ENCODE measurements at regions not wholly inside any gene's neighbourhood (a gene's known extent, or its start where the extent isn't known, plus 50 kb on each side); places are given as distances from the start of the nearest gene placed in this dataset.

DNA sequence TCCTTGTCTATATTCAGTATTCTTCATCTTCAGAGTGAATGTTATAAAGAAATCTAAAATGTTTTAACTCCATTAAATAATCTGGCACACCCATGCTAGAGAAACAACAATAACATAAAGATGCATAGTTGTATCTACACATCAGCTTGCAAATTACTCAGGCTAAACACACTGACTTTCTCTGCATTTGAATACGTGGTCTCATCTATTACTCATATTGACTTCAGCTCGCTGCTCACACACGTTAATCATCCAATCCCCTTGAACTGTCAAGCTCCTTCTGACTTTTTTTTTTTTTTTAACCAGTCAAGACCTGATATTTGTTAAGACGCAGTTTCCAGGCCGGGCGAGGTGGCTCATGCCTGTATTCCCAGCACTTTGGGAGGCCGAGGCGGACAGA, 1137.3 kb upstream of the CADM2 start:
- DNase-seq (ENCODE audit: low spot score), result no peak
- no peaks in the 10 kb centered on the region for H3K27me3 ChIP-seq (ENCODE audit: control insufficient read depth in 4 of 4, insufficient read depth in 4 of 4, low read length in 3 of 4)
- H3K9me3 ChIP-seq (ENCODE audit: control insufficient read depth in 4 of 4, low read length in 3 of 4), result no peaks in the 10 kb centered on the region
- H3K4me3 ChIP-seq (ENCODE audit: low read depth in 1 of 3, low read length in 3 of 3), result no peak overlapping the region
- 75% methylated on average over 8 of the region's 8 CpGs for WGBS
- H3K36me3 ChIP-seq (ENCODE audit: control insufficient read depth in 4 of 4, insufficient read depth in 3 of 4, low read depth in 1 of 4, low read length in 3 of 4), result no peaks in the 10 kb centered on the region
- no peak overlapping the region for H3K27ac ChIP-seq (ENCODE audit: low read depth in 1 of 2, low read length in 2 of 2)
- no peak for TF ChIP-seq RXRA (IDR thresholded peaks at IDR 0.05)
- TF ChIP-seq TAF1 (conservative IDR thresholded peaks at IDR 0.05), result no peak
- TF ChIP-seq, protein P1, sequence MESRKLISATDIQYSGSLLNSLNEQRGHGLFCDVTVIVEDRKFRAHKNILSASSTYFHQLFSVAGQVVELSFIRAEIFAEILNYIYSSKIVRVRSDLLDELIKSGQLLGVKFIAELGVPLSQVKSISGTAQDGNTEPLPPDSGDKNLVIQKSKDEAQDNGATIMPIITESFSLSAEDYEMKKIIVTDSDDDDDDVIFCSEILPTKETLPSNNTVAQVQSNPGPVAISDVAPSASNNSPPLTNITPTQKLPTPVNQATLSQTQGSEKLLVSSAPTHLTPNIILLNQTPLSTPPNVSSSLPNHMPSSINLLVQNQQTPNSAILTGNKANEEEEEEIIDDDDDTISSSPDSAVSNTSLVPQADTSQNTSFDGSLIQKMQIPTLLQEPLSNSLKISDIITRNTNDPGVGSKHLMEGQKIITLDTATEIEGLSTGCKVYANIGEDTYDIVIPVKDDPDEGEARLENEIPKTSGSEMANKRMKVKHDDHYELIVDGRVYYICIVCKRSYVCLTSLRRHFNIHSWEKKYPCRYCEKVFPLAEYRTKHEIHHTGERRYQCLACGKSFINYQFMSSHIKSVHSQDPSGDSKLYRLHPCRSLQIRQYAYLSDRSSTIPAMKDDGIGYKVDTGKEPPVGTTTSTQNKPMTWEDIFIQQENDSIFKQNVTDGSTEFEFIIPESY (IDR thresholded peaks at IDR 0.05), result no peak
- TF ChIP-seq SP1 (IDR thresholded peaks at IDR 0.05), result no peak
- TF ChIP-seq JUND (IDR thresholded peaks at IDR 0.05), result no peak
- TF ChIP-seq EGR1 (IDR thresholded peaks at IDR 0.05; ENCODE audit: low read depth in 2 of 2), result no peak
- no peak for TF ChIP-seq HNF4A (conservative IDR thresholded peaks at IDR 0.05)
- TF ChIP-seq, protein P2, sequence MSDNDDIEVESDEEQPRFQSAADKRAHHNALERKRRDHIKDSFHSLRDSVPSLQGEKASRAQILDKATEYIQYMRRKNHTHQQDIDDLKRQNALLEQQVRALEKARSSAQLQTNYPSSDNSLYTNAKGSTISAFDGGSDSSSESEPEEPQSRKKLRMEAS (IDR thresholded peaks at IDR 0.05), result no peak
- no peak for TF ChIP-seq NR2F2 (IDR thresholded peaks at IDR 0.05)
- TF ChIP-seq RAD21 (IDR thresholded peaks at IDR 0.05), result no peak
- TF ChIP-seq, protein P3, sequence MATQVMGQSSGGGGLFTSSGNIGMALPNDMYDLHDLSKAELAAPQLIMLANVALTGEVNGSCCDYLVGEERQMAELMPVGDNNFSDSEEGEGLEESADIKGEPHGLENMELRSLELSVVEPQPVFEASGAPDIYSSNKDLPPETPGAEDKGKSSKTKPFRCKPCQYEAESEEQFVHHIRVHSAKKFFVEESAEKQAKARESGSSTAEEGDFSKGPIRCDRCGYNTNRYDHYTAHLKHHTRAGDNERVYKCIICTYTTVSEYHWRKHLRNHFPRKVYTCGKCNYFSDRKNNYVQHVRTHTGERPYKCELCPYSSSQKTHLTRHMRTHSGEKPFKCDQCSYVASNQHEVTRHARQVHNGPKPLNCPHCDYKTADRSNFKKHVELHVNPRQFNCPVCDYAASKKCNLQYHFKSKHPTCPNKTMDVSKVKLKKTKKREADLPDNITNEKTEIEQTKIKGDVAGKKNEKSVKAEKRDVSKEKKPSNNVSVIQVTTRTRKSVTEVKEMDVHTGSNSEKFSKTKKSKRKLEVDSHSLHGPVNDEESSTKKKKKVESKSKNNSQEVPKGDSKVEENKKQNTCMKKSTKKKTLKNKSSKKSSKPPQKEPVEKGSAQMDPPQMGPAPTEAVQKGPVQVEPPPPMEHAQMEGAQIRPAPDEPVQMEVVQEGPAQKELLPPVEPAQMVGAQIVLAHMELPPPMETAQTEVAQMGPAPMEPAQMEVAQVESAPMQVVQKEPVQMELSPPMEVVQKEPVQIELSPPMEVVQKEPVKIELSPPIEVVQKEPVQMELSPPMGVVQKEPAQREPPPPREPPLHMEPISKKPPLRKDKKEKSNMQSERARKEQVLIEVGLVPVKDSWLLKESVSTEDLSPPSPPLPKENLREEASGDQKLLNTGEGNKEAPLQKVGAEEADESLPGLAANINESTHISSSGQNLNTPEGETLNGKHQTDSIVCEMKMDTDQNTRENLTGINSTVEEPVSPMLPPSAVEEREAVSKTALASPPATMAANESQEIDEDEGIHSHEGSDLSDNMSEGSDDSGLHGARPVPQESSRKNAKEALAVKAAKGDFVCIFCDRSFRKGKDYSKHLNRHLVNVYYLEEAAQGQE (IDR thresholded peaks at IDR 0.05), result no peak
- no peak for TF ChIP-seq HNF4G (IDR thresholded peaks at IDR 0.05)
- no peak overlapping the region for H3K9ac ChIP-seq (ENCODE audit: low read depth in 1 of 2, low read length in 2 of 2)
- H3K4me1 ChIP-seq (ENCODE audit: control insufficient read depth in 4 of 4, insufficient read depth in 4 of 4, low read length in 3 of 4), result no peaks in the 10 kb centered on the region

DNA sequence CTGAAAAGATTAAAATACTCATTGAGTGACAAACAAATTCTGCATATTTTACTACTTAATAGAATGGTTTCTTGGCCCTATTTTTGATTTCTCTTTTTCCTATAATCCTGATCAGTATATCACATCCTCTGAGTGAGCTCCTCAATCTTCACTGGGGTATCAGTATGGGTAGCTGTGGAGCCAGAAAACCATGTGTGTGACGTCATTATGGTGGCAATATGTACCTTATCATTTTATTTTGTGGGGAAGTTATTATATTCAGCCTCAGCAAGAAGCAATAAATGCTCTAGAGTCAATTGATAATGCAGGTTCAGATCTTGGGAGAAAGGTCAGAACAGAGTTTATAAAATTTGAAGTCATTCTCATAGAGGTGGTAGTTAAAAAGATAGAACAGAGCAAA, 1135.7 kb upstream of the CADM2 start:
- H3K4me3 ChIP-seq (ENCODE audit: low read depth in 1 of 3, low read length in 3 of 3), result no peak overlapping the region
- H3K36me3 ChIP-seq (ENCODE audit: control insufficient read depth in 4 of 4, insufficient read depth in 3 of 4, low read depth in 1 of 4, low read length in 3 of 4), result no peaks in the 10 kb centered on the region
- 17% methylated on average over 1 of the region's 1 CpG for WGBS
- H3K9ac ChIP-seq (ENCODE audit: low read depth in 1 of 2, low read length in 2 of 2), result no peak overlapping the region
- H3K9me3 ChIP-seq (ENCODE audit: control insufficient read depth in 4 of 4, low read length in 3 of 4), result no peaks in the 10 kb centered on the region
- no peaks in the 10 kb centered on the region for H3K27me3 ChIP-seq (ENCODE audit: control insufficient read depth in 4 of 4, insufficient read depth in 4 of 4, low read length in 3 of 4)
- TF ChIP-seq JUND (IDR thresholded peaks at IDR 0.05) (no peak), FOXA1 (IDR thresholded peaks at IDR 0.05) (no peak), TAF1 (conservative IDR thresholded peaks at IDR 0.05) (no peak), SP1 (IDR thresholded peaks at IDR 0.05) (no peak), FOXA2 (IDR thresholded peaks at IDR 0.05) (no peak), NR2F2 (IDR thresholded peaks at IDR 0.05) (no peak), HNF4A (conservative IDR thresholded peaks at IDR 0.05) (no peak), RAD21 (IDR thresholded peaks at IDR 0.05) (no peak), HNF4G (IDR thresholded peaks at IDR 0.05) (no peak)
- TF ChIP-seq, protein P4, sequence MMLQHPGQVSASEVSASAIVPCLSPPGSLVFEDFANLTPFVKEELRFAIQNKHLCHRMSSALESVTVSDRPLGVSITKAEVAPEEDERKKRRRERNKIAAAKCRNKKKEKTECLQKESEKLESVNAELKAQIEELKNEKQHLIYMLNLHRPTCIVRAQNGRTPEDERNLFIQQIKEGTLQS (IDR thresholded peaks at IDR 0.05), result no peak
- TF ChIP-seq, protein P1 (IDR thresholded peaks at IDR 0.05), result no peak
- H3K4me1 ChIP-seq (ENCODE audit: control insufficient read depth in 4 of 4, insufficient read depth in 4 of 4, low read length in 3 of 4), result no peaks in the 10 kb centered on the region
- no peak overlapping the region for H3K27ac ChIP-seq (ENCODE audit: low read depth in 1 of 2, low read length in 2 of 2)
- no peak for DNase-seq (ENCODE audit: low spot score)

Measured in liver (tissue), 7 donors.